SK-N-SH (cell line): ENCODE measurements at regions not wholly inside any gene's neighbourhood (a gene's known extent, or its start where the extent isn't known, plus 50 kb on each side); places are given as distances from the start of the nearest gene placed in this dataset.

ENCODE experiments used
- CTCF ChIP-seq: fragments of 200-600 bp; sonication (generic); IDR thresholded peaks from 2 replicates; pipeline ENCODE4 v1.6.1; 2017; ENCODE audit warnings: antibody characterized with exemption, mild to moderate bottlenecking, moderate library complexity
- EZH2phosphoT487 ChIP-seq: fragments of 200-600 bp; sonication (generic); IDR thresholded peaks from 2 replicates; pipeline ENCODE4 v1.6.1; 2017; ENCODE audit warnings: low read depth, mixed run types, mild to moderate bottlenecking, antibody characterized with exemption, moderate library complexity, borderline replicate concordance
- JUND ChIP-seq: IDR thresholded peaks from 2 replicates; pipeline ENCODE4 v1.4.0; 2012
- MEF2A ChIP-seq: IDR thresholded peaks from 2 replicates; pipeline ENCODE4 v1.4.0; 2012; ENCODE audit warnings: low read depth, borderline replicate concordance
- NRF1 ChIP-seq: IDR thresholded peaks from 2 replicates; pipeline ENCODE4 v1.6.1; 2012; ENCODE audit warnings: low read depth, mild to moderate bottlenecking, low read length
- POLR2AphosphoS5 ChIP-seq: IDR thresholded peaks from 2 replicates; pipeline ENCODE4 v1.6.1; 2012; ENCODE audit warnings: low read depth, low read length
- RFX5 ChIP-seq: IDR thresholded peaks from 2 replicates; pipeline ENCODE4 v1.6.1; 2012; ENCODE audit warnings: mild to moderate bottlenecking, improper control_type of control experiment, low read length
- SMC3 ChIP-seq: IDR thresholded peaks from 2 replicates; pipeline ENCODE4 v1.6.1; 2012; ENCODE audit warnings: low read depth, low read length, improper control_type of control experiment
- USF2 ChIP-seq: fragments of 150-350 bp; IDR thresholded peaks from 2 replicates; pipeline ENCODE4 v1.6.1; 2017; ENCODE audit warnings: antibody characterized with exemption, low read length, low read depth, borderline replicate concordance
- YY1 ChIP-seq: IDR thresholded peaks from 2 replicates; pipeline ENCODE4 v1.4.0; 2012; ENCODE audit warnings: low read depth, mild to moderate bottlenecking
- TF ChIP-seq, protein P1 (sequence below): IDR thresholded peaks from 2 replicates; pipeline ENCODE4 v1.6.1; 2012; ENCODE audit warnings: mild to moderate bottlenecking, low read depth, low read length, moderate library complexity
- TF ChIP-seq, protein P2 (sequence below): IDR thresholded peaks from 2 replicates; pipeline ENCODE4 v1.4.0; 2012; ENCODE audit warnings: low read depth

DNA sequence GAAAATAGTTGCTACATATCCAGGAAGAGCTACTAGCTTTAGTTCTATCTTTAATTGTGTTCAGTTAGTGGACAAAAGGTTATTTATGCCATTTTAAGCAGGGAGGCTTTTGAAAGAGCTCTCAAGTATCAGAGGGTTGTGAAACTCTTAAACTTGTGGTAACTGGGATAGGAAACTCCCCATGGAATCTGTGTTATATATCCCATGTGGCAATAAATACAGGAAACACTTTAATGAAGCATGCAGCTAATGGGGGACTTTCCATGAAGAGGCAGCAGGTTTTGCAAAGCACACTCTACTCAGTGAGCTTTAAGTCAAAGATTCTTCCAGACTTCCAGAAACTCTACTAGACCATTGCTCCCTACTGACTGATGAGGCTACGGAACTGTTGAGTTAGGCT lies 805.0 kb upstream of the C9orf72 start:
- no peak for TF ChIP-seq SMC3
- no peak for TF ChIP-seq MEF2A
- no peak for TF ChIP-seq POLR2AphosphoS5
- no peak for TF ChIP-seq CTCF
- no peak for TF ChIP-seq YY1
- TF ChIP-seq EZH2phosphoT487, result no peak
- no peak for TF ChIP-seq JUND
- TF ChIP-seq, protein P1, sequence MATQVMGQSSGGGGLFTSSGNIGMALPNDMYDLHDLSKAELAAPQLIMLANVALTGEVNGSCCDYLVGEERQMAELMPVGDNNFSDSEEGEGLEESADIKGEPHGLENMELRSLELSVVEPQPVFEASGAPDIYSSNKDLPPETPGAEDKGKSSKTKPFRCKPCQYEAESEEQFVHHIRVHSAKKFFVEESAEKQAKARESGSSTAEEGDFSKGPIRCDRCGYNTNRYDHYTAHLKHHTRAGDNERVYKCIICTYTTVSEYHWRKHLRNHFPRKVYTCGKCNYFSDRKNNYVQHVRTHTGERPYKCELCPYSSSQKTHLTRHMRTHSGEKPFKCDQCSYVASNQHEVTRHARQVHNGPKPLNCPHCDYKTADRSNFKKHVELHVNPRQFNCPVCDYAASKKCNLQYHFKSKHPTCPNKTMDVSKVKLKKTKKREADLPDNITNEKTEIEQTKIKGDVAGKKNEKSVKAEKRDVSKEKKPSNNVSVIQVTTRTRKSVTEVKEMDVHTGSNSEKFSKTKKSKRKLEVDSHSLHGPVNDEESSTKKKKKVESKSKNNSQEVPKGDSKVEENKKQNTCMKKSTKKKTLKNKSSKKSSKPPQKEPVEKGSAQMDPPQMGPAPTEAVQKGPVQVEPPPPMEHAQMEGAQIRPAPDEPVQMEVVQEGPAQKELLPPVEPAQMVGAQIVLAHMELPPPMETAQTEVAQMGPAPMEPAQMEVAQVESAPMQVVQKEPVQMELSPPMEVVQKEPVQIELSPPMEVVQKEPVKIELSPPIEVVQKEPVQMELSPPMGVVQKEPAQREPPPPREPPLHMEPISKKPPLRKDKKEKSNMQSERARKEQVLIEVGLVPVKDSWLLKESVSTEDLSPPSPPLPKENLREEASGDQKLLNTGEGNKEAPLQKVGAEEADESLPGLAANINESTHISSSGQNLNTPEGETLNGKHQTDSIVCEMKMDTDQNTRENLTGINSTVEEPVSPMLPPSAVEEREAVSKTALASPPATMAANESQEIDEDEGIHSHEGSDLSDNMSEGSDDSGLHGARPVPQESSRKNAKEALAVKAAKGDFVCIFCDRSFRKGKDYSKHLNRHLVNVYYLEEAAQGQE, result no peak
- no peak for TF ChIP-seq NRF1
- TF ChIP-seq, protein P2, sequence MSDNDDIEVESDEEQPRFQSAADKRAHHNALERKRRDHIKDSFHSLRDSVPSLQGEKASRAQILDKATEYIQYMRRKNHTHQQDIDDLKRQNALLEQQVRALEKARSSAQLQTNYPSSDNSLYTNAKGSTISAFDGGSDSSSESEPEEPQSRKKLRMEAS, result no peak
- no peak for TF ChIP-seq RFX5
- TF ChIP-seq USF2, result no peak
